Amniotic stem cell (primary cell): ENCODE measurements at regions not wholly inside any gene's neighbourhood (a gene's known extent, or its start where the extent isn't known, plus 50 kb on each side); places are given as distances from the start of the nearest gene placed in this dataset.
"Not testable (repeated sequence)": the region's sequence is repeated elsewhere in the genome, so short reads cannot be mapped to it uniquely, and the experiment has no call there.

Experiments used
- DNase-seq: peaks from one replicate; lab custom pipeline; 2025; lab: John Stamatoyannopoulos, UW

DNA sequence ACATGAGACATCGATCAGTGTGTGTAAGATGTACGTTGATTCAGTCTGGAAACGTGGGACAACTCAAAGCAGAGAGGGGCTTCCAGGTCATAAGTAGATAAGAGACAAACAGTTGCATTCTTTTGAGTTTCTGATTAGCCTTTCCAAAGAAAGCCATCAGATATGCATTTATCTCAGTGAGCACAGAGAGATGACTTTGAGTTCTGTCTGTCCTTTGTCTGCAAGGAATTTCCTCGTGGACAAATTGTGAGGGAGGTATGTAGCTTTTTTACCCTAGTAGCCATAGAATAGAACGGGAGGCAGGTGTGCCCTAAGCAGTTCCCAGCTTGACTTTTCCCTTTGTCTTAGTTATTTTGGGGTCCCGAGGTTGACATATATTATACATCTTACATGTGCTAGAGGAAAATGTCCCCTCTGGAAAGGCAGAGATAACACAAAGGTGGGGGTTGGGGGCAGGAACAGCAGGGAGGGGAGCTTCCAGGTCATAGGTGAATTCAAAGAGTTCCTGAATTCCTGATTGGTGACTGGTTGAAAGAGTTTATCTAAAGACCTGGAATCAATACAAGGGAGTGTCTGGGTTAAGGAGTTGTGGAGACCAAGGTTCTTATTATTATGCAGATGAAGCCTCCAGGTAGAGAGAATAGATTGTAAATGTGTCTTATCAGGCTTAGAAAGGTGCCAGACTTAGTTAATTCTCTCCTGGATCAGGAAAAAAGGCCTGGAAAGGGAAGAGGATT lies 237.0 kb downstream of the NFATC2 start:
- no peak for DNase-seq

- no peak for DNase-seq
Observed at GRCh38 chr20:51303731-51304670, 238.5 kb downstream of the NFATC2 start.

- no peak for DNase-seq
Observed at GRCh38 chr20:51301026-51301425, 241.5 kb downstream of the NFATC2 start.

- DNase-seq, result no peak
Observed at GRCh38 chr20:51300104-51300503, 242.4 kb downstream of the NFATC2 start.

- no peak for DNase-seq
Observed at GRCh38 chr20:51299413-51299812, 243.1 kb downstream of the NFATC2 start.

GRCh38 chr20:51298141-51298749 lies 244.3 kb downstream of the NFATC2 start:
- DNase-seq, result no peak

GRCh38 chr20:51287628-51288413 lies 254.7 kb downstream of the NFATC2 start:
- DNase-seq, result no peak

DNA sequence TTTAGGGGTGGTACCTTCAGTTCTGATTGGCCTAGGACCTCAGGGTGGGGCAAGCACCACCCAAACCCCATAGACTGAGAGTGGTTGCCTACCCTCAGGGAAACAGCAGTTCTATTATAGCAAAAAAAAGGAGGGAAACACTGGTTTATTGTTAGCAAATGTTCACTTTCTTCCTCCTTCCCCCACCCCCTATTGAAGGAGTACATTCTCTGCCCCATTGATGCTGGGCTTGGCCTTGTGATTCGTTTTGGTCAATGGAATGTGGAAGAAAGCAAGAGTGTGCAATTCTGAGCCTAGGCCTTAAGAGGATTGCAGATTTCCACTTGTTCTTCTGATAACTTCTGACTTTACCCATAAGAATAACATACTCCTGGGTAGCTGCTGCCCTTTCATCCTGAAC lies 255.8 kb downstream of the NFATC2 start:
- DNase-seq, result no peak

GRCh38 chr20:51285684-51286083 lies 256.8 kb downstream of the NFATC2 start:
- no peak for DNase-seq

DNA sequence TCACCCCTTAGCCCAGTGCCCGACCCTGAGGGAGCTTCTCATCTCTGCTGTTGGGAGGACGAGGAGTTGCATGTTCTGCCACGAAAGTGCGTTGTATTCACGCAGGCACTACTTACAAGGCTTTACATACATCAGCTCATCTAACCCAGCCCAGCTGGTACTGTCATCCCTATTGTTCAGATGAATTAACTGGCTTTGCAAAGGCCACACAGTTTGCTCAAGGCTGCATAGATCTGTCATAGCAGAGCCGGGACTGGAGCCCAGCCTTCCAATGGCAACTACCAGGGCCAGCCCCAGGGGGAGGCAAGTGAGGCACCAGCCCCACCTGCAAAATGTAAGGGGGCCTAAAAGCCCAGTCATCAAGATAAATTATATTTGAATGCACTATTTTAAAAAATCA lies 257.6 kb downstream of the NFATC2 start:
- no peak for DNase-seq

DNA sequence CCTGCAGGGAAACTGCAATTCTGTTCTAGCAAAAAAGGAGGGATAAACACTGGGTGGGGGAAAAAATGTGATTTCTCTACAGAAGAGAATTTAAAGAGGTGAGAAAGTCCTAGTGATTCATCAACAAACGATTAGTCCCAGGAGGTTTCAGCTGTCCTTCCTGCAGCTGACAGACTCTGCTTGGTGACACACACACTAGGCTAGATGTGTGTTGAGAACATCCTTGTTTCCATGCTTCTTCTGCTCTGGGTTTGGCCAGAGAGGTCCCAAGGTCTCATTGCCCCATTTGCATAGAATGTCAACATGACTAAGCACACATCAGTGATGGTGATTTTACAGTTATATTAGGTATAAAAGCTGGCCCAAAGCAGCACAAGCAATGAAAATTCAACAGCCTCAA lies 258.3 kb downstream of the NFATC2 start:
- DNase-seq, result no peak

- no peak for DNase-seq
Observed at GRCh38 chr20:51281521-51281920, 258.6 kb upstream of the KCNG1 start.

DNA sequence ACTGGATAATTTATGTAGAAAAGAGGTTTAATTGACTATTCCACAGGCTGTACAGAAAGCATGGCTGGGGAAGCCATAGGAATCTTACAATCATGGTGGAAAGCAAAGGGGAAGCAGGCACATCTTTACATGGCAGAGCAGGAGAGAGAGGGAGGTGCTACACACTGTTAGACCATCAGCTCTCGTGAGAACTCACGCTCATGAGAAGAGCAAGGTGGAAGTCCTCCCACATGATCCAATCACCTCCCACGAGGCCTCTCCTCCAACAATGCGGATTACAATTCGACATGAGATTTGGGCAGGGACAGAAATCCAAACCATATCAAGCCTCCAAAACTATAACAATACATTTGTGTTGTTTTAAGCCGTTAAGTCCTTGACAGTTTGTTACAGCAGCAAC lies 257.1 kb upstream of the KCNG1 start:
- no peak for DNase-seq

DNA sequence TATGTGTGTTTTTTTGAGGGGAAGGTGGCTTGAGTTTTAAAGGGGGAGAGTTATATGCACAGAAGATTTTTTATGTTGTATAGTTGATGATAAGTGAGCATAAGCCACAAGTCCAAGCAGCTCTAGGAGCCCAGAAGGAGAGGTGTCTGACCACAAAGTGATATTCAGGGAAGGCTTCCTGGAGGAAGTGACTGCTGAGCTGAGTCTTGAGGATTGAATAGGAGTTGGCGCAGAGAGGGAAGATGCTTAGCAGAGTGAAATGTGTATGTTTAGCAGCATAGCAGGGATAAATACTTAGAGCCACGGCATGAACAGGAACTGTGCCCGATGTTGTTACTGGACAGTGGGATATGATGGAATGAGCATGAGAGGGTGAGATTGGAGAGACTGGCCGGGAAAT lies 255.1 kb upstream of the KCNG1 start:
- no peak for DNase-seq

GRCh38 chr20:51276296-51276695 lies 253.4 kb upstream of the KCNG1 start:
- DNase-seq, result no peak

- DNase-seq, result no peak
Observed at GRCh38 chr20:51275826-51276225, 252.9 kb upstream of the KCNG1 start.

DNA sequence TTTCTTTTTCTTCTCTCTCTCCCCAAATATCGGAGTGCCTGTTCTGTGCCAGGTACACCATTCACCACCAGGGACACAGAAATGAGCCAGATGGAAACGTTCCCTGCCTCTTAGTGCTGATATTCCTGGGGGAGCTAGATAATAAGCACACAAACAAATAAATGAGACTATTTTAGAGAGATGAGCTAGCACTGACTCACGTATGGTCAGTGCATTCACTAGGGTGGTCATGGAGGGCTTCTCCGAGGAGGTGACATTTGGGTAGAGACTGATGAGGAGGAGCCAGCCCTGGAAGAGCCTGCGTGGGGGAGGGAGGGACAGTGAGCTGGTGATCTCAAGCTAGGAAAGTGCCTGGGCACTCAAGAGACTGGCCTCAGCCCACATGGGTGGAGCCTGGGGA lies 252.3 kb upstream of the KCNG1 start:
- DNase-seq, result no peak

DNA sequence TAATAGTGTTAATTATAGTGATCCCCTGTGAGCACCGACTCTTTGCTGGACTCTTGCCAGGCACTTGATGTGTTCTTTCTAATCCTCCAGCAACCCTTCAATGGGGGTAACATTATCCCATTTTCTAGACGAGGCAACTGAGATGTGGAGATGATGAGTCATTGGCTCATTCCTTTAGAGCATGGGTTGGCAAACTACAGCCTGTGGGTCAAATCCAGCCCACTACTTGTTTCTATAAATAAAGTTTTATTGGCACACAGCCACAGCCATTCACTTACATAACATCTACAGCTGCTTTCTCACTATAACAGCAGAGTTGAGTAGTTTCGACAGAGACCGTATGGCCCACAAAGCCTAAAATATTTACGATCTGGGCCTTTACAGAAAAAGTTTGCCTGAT lies 249.5 kb upstream of the KCNG1 start:
- no peak for DNase-seq

DNA sequence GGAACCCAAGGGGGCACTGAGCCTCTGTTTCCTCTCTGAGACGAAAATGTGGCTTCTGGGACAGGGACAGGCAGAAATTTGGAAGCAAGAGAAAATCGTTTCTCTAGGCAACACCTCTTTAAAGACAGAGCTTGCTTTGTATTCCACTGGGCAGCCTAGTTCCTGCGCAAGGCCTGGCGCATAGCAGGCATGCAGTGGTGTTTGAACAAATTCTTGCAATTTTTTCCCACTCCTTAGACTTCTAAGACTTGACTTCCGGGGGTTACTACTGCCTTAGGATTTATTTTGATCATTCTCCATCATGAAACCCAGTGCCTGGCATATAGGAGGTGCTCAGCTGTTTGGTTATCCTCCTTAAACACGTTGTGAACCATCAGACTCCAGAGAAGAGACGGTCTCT lies 249.0 kb upstream of the KCNG1 start:
- no peak for DNase-seq

DNA sequence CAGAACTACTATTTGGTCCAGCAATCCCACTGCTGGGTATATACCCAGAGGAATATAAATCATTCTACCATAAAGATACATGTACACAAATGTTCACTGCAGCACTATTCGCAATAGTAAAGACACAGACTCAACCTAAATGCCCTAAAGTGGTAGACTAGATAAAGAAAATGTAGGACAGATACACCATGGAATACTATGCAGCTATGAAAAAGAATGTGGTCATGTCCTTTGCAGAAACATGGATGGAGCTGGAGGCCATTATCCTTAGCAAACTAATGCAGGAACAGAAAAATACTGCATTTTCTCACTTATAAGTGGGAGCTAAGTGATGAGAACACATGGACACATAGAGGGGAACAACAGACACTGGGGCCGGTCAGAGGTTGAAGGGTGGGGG lies 248.4 kb upstream of the KCNG1 start:
- DNase-seq, result not testable (repeated sequence)

DNA sequence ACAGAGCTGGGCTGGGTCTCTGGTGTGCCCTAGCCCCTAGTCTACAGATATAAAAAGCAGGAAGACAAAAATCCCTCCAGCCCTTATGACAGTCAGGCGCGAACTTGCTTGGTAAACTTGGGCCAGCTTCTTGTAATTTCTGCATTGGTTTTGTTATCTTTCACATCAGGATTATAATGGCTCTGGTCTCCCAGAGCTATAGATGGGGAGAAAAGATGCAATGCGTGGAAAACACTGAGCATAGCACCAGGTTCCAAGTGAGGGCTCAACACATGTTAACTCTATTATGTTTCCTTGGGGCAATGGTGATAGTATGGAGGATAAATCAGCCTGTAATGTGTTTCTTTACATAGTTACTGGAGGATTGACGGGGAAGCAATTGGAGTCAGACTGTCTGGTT lies 246.8 kb upstream of the KCNG1 start:
- no peak for DNase-seq

GRCh38 chr20:51267679-51268078 lies 244.8 kb upstream of the KCNG1 start:
- no peak for DNase-seq
